BJ (cell line): ENCODE measurements at regions not wholly inside any gene's neighbourhood (a gene's known extent, or its start where the extent isn't known, plus 50 kb on each side); places are given as distances from the start of the nearest gene placed in this dataset.

ENCODE experiments used
- CTCF ChIA-PET: fragments of 350-600 bp; formaldehyde crosslinking; extraction: SDS; loops from one replicate; lab custom pipeline; 2021; ENCODE audit warnings: antibody characterized with exemption, inconsistent platforms; lab: Yijun Ruan, JAX
- POLR2A ChIA-PET: fragments of 300-600 bp; sonication (Branson Sonifier 250); formaldehyde crosslinking; extraction: SDS; loops from one replicate; lab custom pipeline; 2021; ENCODE audit warnings: antibody characterized with exemption; lab: Charles Lee
- DNase-seq: peaks from one replicate; pipeline ENCODE4 v3.0.0-alpha.2; 2011; ENCODE audit warnings: low read depth
- H3K27me3 ChIP-seq: 2 replicates; pipeline ENCODE4 v1.6.0; 2011; ENCODE audit warnings: low read length; ENCODE audit not compliant: control insufficient read depth, insufficient read depth
- H3K36me3 ChIP-seq: 2 replicates; pipeline ENCODE4 v1.5.1; 2011; ENCODE audit warnings: low read length; ENCODE audit not compliant: control insufficient read depth, insufficient read depth
- H3K4me3 ChIP-seq: 2 replicates; pipeline ENCODE4 v1.5.1; 2011; ENCODE audit warnings: low read depth, mild to moderate bottlenecking, control low read depth, low read length
- TF ChIP-seq, protein P1 (sequence below): IDR thresholded peaks from 2 replicates; pipeline ENCODE4 v1.5.1; 2011; ENCODE audit warnings: low read depth, mild to moderate bottlenecking, control low read depth, inconsistent platforms, low read length, moderate library complexity; ENCODE audit not compliant: insufficient read depth

DNA sequence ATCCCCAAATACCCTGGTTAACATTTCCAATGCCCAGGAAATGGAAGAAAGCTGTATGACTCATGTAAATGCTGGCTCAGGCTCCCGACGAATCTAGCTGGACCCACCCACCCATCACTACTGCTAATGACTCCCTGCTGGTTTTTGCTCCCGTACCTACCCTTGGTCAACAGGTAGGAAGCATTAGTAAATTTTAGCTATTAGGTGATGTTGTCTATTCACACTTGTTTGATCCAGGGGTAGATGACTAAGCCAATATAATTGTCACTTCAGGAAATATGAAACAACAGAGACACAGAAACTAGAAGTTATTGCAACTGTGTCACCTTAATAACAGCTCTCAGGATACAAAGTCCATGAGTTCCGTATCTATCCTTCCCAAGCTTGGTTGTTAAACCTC, 94.4 kb upstream of the BEND6 start:
- TF ChIP-seq, protein P1, sequence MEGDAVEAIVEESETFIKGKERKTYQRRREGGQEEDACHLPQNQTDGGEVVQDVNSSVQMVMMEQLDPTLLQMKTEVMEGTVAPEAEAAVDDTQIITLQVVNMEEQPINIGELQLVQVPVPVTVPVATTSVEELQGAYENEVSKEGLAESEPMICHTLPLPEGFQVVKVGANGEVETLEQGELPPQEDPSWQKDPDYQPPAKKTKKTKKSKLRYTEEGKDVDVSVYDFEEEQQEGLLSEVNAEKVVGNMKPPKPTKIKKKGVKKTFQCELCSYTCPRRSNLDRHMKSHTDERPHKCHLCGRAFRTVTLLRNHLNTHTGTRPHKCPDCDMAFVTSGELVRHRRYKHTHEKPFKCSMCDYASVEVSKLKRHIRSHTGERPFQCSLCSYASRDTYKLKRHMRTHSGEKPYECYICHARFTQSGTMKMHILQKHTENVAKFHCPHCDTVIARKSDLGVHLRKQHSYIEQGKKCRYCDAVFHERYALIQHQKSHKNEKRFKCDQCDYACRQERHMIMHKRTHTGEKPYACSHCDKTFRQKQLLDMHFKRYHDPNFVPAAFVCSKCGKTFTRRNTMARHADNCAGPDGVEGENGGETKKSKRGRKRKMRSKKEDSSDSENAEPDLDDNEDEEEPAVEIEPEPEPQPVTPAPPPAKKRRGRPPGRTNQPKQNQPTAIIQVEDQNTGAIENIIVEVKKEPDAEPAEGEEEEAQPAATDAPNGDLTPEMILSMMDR = no peak
- ChIA-PET POLR2A (no interaction called here), CTCF (interaction anchor here (1.0 to 6.5 kb wide), 3 partner anchors 9 to 187 kb away, joined by 3 to 49 read pairs (median 3); no protein-coding TSS in a partner anchor)
- H3K27me3 ChIP-seq = no peaks in the 10 kb centered on the region
- no peak for DNase-seq
- H3K36me3 ChIP-seq = no peaks in the 10 kb centered on the region
- H3K4me3 ChIP-seq = no peak overlapping the region

DNA sequence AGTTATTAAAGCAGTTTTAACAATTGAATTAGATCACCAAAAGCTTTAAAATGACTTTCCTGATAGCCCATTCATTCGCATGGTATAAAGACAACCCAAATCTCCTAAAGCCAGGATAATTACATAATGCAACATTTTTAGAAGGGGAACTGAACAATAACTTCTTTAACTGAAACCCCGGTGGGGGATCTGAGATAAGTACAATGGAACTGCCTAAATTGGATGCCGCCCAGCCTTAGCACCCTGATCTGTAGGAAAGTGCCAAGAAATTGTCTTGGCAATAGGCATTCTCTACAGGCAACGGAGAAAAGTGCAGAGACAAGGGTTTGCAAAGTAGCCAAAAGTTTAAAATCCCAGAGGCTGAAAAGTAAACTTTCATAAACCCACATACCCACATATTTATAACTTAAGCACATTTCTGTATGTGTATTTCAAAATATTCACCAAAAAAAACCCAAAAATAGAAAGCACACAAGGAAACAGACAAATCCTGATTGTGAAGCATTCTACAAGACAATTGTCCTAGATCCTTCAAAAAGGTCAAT, 98.8 kb upstream of the BEND6 start:
- ChIA-PET CTCF (no interaction called here), POLR2A (no interaction called here)
- no peak for DNase-seq
- Histone ChIP-seq H3K36me3 (no peaks in the 10 kb centered on the region), H3K27me3 (no peaks in the 10 kb centered on the region), H3K4me3 (no peak overlapping the region)
- TF ChIP-seq, protein P1 = no peak

DNA sequence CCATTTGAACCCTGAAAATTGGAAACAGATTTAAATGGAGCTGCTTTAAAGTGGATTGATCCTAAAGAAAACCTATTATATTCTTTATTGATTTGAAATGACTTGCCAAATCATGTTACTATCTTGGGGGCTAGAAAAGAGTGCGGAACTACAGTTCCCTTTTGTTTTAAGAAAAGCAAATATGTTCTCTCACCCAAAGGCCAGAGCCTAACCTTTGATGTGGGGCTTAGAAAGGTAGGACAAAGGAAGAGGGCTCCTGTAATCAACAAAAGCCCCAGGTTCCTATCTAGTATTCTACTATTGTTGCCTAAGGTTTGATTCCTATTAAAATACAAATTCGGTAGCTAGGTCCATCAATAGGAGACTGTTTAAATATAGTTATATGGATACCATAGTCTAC, 100.8 kb upstream of the BEND6 start:
- ChIA-PET POLR2A (no interaction called here), CTCF (interaction anchor here (0.5 to 1.7 kb wide), 3 partner anchors 9 to 146 kb away, joined by 3 to 6 read pairs (median 3); no protein-coding TSS in a partner anchor)
- no peaks in the 10 kb centered on the region for H3K36me3 ChIP-seq
- H3K27me3 ChIP-seq = no peaks in the 10 kb centered on the region
- no peak for DNase-seq
- H3K4me3 ChIP-seq = no peak overlapping the region
- TF ChIP-seq, protein P1 = no peak

DNA sequence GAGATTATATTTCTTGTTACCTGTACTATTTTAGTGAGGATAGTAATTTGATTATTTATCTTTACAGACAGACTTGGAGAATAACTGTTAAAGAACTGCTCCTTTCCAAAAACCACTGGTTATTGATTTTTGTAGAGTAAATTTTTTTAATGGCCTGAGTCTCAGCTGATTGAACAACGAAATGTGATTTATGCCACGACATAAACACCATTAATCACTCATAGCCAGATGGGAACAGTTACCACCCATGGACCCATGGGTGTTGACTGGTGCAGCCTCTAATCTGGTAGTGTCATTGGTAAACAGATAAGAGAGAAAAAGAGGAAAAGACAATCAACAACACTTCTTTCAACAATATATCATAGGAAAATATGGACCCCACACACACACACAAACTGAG, 101.4 kb upstream of the BEND6 start:
- TF ChIP-seq, protein P1 = no peak
- no peak for DNase-seq
- POLR2A ChIA-PET = no interaction called here
- H3K4me3 ChIP-seq = no peak overlapping the region
- CTCF ChIA-PET = interaction anchor here (0.5 to 3.7 kb wide), 7 partner anchors 9 to 218 kb away, joined by 3 to 61 read pairs (median 7); no protein-coding TSS in a partner anchor
- H3K36me3 ChIP-seq = no peaks in the 10 kb centered on the region
- H3K27me3 ChIP-seq = no peaks in the 10 kb centered on the region

DNA sequence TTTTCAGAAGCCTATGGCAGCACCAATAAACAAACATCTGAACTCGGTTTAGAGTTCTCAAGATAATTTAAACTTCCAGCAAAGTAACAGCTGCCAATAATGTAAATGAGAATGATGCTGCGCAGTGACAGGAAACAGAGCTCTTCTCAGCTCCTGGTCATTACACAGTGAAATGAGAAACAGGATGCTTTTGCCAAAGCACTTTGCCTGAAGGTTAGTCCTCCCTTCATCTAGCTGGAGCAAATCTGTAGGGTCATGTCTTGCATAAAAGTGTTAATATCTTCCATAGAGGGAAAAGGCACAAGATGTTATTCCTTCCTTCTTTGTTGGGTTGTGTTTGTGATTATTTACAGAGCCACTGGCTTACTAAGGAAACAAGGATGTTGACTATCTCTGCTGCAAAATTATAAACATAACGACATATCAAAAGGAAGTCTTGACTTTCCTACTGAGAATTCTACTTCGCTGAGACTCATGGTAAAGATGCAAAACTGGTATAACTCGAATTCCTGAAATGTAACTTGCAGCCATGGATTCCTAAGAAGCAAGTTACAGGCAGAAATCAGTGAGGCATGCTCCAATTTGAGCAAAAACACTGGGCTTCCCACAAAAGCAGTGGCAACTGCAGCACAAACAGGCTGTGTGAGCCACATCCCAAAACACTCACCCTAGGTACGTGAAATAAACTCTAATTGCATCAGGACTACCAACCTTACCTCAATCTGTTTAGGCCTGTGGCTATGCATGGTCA, 102.5 kb upstream of the BEND6 start:
- ChIA-PET POLR2A (interaction anchor here (0.6 to 1.5 kb wide), 4 partner anchors 10 to 210 kb away, joined by 3 to 4 read pairs (median 4); partner anchors contain the start of gene DST), CTCF (interaction anchor here (0.5 to 3.7 kb wide), 28 partner anchors 10 to 520 kb away, joined by 3 to 61 read pairs (median 4); partner anchors contain the start of gene DST)
- DNase-seq = no peak
- no peaks in the 10 kb centered on the region for H3K27me3 ChIP-seq
- TF ChIP-seq, protein P1 = no peak
- peak overlapping the region; percentile 40; the same call in 1 of the 2 replicates for H3K4me3 ChIP-seq
- H3K36me3 ChIP-seq = no peaks in the 10 kb centered on the region
